ENCODE measurements at regions not wholly inside any gene's neighbourhood (a gene's known extent, or its start where the extent isn't known, plus 50 kb on each side); places are given as distances from the start of the nearest gene placed in this dataset.

DNA sequence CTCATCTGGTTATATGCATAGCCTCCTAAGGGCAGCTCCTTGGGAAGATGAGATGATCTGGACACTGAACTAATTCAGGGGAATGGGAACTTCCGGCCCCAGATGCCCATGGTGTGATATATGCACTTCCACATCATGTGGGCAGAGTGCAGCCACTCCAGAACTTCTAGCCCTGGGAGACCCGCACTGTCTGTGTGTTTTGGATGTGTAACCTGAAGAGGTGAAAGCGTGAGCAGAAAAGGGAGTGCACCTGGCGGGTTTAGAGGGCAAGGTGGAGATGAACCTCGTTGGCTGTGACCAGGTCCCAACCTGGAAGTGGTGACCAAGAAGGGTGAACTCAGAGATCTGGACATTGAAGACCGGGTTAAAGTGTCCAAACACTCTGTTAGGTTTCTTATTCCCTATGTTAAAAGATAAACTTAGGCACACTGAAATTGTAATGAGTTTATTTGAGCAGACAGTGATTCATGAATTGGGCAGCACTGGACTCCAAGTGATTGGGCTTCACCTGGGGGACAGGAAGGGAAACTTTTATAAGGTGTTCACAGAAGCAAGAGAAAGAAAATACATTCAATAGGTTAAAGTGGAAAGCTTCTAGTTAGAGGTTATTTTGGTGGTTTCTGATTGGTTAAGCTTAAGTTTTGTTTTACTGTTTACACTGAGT lies 296.2 kb upstream of the SKOR2 start:
- DNase-seq (ENCODE audit: low spot score) = no peak

DNA sequence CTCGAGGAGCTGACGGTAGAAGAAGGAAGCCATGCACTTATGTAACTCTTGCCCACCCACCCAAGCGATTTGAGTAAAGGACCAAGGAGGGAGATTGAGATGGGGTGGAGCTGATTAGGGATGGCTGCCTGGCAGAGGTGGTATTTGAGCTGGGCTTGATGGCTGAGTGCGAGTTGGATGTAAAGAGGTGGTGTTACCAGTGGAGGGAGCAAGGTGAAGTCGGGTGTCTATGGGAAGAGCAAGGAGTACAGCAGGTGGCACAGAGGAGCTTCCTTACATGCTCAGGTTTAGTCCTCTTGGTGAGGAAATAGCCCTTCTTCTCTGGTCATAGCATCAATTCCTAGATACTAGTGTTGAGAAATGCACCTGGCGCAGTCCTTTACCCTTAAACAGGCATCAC lies 294.2 kb upstream of the SKOR2 start:
- DNase-seq (ENCODE audit: low spot score) = no peak

DNA sequence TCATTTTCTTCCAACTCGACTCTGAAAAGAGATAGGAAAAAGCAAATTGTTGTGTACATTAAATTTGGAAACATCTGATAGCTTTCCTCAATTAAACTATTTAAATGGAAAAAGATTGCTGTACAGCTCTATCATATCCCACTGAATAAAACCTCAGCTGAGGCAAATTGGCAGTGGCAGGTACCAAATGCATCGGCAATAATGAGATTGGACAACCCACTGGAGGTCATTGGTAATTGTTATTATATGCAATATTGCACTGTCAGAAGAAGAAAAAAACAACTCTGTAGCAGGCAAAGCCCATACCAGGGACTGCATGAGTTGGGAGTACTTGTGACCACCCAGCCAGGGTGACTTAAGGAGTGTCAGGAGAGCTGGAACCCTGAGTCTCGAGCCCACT lies 291.6 kb upstream of the SKOR2 start:
- DNase-seq (ENCODE audit: low spot score) = no peak

DNA sequence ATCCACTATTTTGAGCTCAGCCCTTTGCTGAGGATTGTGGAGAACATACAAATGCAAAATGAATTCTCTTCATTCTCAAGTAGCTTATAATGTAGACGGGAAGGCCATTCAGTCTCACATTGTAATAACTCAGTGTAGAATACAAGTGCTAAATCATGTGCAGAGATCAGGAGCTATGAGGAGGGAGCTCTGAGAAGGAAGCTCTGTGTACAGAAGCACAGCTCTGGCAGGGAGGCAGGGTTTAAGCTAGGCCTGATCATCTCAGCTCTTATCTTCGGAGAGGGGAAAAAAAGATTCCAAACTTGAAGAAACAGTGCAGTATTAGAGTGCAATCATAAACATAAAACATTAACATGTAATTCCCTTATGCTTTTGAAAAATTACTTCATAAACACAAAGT lies 291.1 kb upstream of the SKOR2 start:
- no peak for DNase-seq (ENCODE audit: low spot score)

DNA sequence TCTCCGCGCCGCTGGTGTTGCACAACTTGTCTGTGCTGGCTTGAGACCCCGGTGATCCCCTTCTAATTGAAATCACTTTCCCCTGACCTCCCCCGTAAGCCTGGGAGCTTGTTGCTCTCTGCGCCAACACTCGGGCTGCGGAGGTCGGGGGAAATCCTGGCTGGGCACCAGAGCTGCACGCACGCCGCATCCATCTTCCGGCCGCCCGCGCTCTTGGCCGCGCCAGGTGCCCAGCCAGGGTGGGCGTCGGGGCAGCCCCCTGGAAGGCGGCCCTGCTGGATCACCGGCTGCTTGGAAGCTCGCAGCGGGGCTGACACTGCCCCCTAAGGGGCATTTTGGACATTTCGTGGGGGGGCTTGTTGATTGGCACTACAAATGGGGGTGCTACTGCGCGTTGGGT lies 280.3 kb upstream of the SKOR2 start:
- DNase-seq (ENCODE audit: low spot score) = no peak

DNA sequence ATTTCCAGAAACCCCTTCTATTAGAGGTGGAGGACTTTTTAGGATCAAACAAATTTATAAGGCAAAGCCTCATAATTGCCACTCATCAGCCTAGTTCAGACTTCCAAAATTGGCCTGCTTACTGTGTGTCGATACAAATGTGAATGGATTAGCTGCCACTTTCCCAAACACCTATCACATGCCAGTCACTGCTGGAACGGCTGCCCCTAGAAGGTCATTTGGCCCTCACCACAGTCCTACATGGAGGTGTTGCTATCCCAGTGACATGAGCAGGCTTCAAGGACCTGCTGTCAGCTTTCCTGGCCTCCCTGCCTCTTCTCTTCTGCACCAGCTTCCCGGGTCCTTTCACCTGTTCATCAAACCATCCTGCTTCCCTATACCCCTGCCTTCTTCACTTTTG lies 279.2 kb upstream of the SKOR2 start:
- no peak for DNase-seq (ENCODE audit: low spot score)

DNA sequence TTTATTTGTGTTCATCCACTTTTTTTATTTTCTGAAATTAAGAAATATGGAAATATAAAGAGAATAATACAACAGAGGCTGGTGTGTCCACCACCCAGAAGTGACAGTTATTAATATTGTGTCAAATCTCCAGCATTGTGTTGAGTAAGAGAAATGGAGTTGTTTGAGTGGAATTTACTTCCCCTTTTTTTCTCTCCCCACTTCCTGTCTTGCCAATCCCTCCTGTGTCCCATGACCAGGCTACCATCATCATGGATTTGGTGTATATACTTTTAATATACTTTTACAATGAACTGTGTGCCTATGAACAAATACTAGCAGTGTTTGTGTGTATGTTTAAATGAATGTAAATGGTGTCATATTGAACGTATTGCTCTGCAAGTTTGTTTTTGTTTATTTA lies 276.9 kb upstream of the SKOR2 start:
- DNase-seq (ENCODE audit: low spot score) = no peak

DNA sequence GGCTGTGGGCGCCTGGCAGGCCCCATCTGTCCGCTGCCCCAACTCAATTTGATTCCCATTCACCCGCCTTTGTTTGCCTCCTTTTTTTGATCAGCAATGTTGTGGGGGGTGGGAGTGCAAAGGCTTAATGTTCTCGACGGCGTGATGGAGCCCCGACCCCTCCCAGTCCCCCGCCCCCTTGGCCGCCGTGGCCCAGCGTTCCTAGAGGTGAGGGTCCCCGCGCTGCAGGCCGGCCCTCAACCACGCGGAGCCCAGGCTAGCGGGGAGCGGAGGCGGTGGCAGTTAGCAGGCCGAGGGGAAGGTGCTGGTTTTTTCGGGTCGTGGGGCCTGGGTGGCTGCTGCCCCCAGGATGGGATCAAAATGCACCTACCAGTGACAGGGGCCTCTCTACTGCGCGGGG lies 274.7 kb upstream of the SKOR2 start:
- DNase-seq (ENCODE audit: low spot score) = no peak

DNA sequence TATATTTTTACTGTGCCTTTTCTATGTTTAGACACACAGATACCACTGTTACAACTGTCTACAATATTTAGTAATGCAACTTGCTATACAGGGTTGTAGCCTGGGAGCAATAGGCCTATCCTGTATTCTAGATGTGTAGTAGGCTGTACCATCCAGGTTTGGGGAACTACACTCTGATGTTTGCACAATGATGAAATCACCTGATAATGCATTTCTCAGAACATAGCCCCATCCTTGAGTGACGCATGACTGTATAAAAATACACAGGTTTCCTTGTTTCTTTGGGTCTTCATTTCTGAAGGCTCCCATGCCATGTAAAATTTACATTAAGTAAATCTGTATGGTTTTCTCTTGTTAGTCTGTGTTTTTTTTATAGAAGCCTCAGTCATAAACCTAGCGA lies 270.9 kb upstream of the SKOR2 start:
- no peak for DNase-seq (ENCODE audit: low spot score)

DNA sequence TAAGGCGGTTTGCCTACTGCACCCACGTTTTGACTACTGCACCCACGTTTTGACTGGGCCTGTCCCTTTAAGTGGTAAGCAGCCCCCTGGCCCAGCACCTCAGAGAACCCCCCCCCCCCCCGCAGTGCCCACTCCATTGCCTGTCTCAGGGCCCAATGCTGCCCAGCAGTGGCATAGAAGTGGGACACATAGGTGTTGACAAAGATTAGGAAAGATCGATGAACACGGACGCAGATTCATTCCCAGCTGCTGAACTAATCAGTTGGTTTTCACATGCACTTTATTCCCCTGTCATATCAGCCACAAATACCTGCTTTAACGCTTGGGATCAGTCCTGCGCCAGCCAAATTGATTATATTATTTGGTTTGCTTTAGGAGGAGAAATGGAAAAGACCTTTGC lies 268.8 kb upstream of the SKOR2 start:
- no peak for DNase-seq (ENCODE audit: low spot score)

DNA sequence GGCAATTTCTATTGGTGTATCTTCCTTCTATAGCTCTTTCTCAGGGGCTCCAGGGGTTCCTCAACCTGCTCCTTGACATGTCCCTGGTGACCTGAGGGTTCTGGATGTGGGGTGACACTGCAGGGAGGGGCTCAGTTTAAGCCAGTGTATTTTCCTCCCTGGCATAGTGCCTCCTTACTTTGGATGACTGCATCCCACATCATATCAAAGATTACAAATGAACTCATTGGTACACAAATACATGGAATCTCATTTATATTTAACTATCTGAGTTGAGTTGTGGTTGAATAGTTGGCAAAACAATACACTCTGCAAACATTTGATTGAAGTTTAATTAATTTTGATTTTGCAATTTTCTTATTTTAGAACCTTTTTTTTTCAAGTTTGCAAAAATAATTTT lies 268.2 kb upstream of the SKOR2 start:
- DNase-seq (ENCODE audit: low spot score) = no peak

DNA sequence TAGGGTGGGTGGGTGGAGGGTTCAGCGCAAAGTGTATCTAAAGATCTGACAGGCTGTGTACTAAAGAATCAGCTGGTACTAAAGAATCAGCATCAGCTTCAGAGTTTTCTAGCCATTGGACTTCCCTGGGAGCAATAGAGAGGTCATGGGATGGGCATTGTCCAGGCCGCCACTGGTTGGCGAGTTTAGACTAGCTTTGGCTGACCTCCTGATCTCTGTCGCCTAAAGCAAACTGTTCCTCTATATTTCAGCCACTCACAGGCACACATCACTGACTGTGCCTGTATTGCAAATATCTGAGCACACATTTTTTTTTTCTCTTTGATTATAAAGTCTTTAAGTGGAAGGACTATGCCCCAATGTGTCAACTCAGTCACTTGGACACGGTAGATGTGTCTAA lies 267.8 kb upstream of the SKOR2 start:
- no peak for DNase-seq (ENCODE audit: low spot score)

DNA sequence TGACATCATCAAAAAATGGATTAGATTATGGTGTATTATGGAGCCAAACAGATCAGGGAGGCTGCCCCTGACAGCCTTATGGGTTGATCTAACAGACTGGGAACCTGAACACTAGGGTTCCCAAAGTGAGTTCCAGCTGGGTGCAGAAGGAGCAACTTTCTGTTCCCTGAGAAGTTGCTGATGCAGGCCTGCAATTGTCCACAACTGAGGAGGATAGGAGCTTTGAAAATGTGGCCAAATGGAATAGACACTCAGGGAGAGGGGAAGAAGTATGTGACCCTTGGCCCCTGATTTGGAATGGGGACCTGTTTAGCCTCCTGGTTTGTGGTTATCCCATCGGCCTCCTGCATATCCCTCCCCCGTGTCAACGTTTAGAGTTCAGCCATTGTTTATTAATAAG lies 262.2 kb upstream of the SKOR2 start:
- no peak for DNase-seq (ENCODE audit: low spot score)

DNA sequence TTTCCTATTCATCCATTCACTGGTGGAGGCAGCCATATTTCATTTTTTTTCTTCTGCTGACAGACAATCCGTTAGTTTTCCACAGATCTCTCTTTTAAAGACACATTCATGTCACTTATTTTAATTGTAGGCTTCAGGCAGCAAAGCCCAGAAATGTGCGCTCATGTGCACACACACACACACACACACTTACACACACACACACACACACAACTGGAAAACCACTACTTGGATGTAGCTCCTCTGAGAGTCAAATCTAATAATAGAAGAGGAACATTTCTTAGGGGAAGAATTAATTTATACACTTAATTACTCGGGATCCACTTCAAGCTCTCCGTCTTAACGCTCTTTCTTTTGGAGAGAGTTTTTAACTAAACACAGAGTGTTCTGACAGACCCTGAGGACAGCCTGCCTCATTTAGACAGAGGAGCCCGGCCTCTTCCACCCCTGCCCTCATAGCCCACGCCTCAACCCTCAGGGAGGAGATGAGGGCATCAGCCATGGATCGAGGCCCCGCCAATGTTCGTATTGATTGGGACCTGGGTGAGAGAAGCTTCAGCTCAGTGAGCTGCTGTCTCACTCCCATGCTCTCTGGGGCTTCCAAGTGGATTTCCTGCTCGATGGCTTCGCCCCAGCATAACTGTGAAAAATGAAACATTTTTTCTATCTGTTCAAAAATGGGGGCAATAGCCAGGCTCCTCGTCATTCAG lies 261.4 kb upstream of the SKOR2 start:
- no peak for DNase-seq (ENCODE audit: low spot score)

DNA sequence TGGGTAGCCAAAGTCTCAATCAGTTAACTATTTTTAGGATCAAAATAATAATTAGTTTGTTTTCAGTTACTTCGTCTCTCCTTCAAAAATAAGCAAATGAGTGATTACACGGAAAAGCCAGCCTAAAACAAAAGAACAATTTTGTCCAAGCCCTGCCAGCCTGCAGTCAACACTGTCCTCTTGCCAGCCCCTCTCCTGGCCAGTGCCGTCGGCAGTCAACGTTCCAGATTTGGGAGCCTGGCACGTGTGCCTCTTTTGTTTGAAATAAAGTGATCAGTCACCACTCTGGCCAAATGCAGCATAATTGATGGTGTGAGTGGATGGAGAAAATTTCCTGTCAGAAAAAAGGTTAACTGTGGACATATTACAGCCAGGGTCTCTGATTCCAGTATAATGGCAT lies 260.6 kb upstream of the SKOR2 start:
- DNase-seq (ENCODE audit: low spot score) = no peak

DNA sequence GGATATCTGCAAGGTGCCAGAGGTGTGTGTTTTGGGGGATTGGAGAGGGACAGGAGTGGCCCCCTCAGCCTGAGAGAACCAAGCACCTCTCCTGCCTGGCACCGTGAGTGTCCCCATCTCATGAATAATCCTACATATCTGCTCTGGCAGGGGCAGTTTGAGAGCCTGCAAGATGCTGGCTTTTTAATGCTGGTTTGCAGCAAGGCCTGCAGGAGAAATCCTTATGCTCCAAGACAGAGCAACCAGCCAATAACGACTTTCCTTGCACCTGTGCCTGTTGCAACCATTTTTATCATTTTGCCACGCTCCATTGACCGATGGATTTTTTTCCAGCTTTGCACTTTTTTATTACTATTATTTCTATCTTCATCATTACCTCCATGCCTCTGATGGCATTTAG lies 259.4 kb upstream of the SKOR2 start:
- DNase-seq (ENCODE audit: low spot score) = no peak

DNA sequence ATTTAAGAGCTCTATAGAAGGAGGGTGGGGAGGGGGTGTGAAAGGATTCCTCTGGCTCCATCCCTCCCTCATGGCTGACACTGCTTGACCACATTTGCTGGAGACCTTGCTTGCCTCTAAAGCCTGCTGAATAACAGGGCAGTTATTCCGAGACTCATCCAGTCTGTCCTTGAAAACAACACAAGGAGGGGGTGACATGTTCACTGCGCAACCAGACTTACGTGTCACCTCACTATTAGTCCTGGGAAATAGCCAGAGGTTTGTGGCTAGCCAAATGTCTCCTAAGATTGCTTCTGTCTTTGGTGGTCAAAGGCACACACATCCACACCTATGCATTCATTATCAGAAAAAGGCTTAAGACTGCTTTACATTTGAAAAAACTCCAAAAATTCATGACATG lies 256.2 kb upstream of the SKOR2 start:
- no peak for DNase-seq (ENCODE audit: low spot score)

DNA sequence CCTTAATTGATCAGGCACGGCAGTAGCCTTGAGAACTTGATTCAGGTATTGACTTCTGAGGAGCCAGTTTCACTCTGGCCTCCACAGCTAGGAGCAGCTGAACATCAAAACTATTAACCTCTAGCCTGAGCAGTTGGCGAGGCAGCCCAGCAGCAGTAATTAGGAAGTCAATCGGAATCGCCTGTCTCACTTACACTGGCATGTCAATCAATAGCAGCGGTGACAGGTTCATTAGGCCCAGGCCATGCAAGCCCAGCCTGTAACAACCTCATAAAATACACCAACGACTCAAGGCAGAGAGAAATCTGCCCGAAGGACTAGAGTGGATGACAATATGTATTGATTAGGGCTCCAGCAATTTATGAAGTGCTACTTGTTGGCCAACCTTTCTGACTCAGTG lies 255.4 kb upstream of the SKOR2 start:
- no peak for DNase-seq (ENCODE audit: low spot score)

DNA sequence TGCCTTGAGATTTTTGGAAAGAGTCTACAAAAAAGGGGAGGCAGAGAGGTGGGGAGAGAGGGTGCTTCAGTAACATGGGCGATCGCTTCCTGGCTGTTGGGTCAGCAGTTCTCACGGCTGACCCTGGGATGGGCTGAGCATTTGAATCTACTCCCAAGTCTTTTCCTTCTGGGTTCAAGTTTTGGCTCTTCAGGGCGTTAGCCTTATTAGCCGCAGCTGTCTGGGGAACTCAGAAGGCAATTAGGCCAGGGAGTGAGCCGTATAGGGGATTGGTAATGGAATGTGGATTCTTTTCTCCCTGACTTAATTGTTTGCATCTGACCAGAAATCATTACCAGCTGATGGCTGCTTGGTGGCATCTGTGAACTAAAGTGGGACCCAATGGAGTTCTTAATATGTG lies 250.5 kb upstream of the SKOR2 start:
- DNase-seq (ENCODE audit: low spot score) = no peak

DNA sequence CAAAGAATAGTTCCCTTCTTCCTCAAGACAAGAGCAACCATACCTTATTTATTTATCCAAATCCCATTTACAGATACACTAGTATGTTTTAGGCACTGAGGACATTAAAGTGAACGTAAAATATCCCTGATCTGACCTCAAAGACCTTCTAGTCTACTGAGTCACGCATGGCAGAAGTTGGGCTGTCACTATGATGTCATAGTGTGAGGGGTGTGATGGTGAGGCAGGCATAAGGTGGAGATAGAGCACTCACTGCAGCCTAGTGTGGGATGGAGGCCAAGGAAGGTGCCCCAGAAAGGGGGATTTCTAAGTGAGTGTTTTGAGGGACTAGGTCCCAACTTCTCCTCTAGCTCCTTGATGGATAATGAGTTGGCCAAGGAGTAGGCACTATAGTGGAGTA lies 249.5 kb upstream of the SKOR2 start:
- no peak for DNase-seq (ENCODE audit: low spot score)

DNA sequence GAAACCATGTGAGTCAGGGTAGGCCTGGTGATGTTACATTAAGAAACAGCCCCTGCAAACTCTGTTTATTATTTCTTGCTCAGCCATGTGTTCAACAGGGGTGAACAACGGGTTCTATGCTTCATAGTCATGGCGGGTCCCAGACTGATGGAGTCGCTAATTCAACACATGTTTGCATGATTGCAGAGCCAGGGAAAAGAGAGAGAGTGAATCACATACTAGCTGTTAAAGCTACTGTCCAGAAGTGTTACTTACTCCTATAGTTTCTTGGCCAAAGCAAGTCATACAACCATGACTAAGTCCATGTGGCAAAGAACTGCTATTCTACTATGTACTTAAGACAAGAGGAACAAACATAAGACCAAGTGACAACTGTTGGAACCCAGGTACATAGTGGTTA lies 241.2 kb upstream of the SKOR2 start:
- DNase-seq (ENCODE audit: low spot score) = no peak

DNA sequence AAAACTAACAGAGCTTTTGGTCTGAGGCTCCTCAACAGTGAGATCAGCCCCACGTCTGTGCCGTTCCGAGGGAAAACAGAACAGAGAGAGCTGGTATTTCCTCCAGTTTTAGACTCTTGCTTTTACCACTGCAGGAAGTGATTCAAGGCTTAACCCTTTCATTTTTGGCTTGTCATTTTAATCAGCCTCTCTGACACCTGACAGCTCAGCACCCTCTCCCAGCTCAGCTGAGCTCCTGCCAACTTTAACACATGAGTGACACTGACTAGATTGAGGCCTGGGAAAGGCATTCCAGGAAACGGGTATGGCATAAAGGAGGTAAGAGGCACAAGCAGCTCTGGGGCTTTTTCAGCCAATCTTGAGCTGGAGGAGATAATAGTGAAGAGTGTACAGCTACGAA lies 239.4 kb upstream of the SKOR2 start:
- DNase-seq (ENCODE audit: low spot score) = no peak

DNA sequence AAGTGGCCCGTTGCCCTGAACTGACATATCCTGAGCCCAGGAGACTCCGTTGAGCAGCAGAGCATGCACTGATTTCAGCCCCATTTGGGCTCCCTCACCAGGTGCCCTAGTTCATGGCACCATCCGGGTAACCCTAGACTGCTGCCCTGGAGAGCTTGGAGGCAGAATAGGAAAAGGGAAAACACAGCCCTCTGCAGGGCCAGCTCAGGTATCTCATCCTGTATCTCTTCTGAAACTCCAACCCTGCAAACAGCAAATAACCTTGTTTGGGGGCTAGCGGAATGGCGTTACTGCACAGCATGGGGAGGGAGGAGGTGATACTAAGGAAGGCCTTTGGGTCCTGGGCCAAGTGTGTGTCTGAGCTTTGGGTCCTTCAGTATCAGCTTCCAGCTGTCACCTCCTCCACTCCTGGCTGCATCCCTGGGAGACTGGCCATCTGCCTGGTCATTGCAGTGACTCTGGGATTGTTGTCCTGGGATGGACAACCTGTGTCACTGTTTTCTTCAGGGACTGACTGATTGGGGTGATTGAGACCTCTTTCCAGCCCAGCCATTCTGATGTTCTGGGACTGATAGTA lies 233.8 kb upstream of the SKOR2 start:
- no peak for DNase-seq (ENCODE audit: low spot score)

DNA sequence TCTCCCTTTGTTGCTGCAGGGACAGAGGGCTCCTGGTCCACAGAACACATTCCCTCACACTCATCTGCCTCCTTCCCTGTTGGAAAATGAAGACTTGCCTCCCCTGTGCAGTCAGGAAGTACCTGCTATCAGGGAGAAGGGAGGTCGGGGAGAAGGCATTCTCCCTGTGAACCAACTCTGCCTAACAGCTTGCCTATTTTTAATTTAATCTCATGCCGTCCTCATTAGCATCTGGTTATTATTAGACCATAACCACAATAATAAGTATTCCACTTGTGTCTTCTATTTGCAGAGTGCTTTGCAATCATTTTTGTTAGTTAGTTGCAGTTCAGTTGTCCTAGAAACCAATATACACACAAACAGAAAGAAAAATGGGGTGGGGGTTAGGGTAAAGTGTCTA lies 232.6 kb upstream of the SKOR2 start:
- DNase-seq (ENCODE audit: low spot score) = no peak

Measured in H4 (cell line).